Gastroesophageal sphincter (tissue), 4 donors: ENCODE measurements at regions not wholly inside any gene's neighbourhood (a gene's known extent, or its start where the extent isn't known, plus 50 kb on each side); places are given as distances from the start of the nearest gene placed in this dataset.

Source experiments
- ATAC-seq: fragments of 150-250 bp; one replicate; pipeline ENCODE4 v1.9.1; 2016; ENCODE audit warnings: mild to moderate bottlenecking, moderate library complexity
- H3K27ac ChIP-seq, 4 donors: fragments of 200-600 bp; sonication (generic) in 3 of 4; 1 replicate in 3 of 4; 2 replicates in 1 of 4; pipeline ENCODE4 v1.5.1; 2016 to 2019
- H3K27me3 ChIP-seq: fragments of 200-600 bp; sonication (generic); one replicate; pipeline ENCODE4 v1.5.1; 2019
- H3K36me3 ChIP-seq, 2 donors: fragments of 200-600 bp; sonication (generic); one replicate each; pipeline ENCODE4 v1.5.1; 2019; ENCODE audit warnings: control low read depth in 1 of 2
- H3K4me1 ChIP-seq, 3 donors: fragments of 200-600 bp; sonication (generic); 1 replicate in 2 of 3; 2 replicates in 1 of 3; pipeline ENCODE4 v1.5.1; 2016 to 2019; ENCODE audit warnings: control low read depth in 2 of 3
- H3K4me3 ChIP-seq, 2 donors: fragments of 200-600 bp; sonication (generic); one replicate each; pipeline ENCODE4 v1.5.1; 2019; ENCODE audit warnings: mild to moderate bottlenecking in 1 of 2, moderate library complexity in 1 of 2
- H3K9me3 ChIP-seq, 3 donors: fragments of 200-600 bp; sonication (generic); one replicate each; pipeline ENCODE4 v1.5.1; 2017 to 2019; ENCODE audit warnings: control low read depth in 2 of 3
- CTCF ChIP-seq, 4 experiments: fragments of 200-600 bp in 2 of 4; fragments of 450-650 bp in 2 of 4; sonication (generic) in 1 of 4; IDR thresholded peaks; one replicate each; pipeline ENCODE4 v1.5.1; 2017 to 2019; ENCODE audit warnings: antibody characterized with exemption in 4 of 4, mild to moderate bottlenecking in 2 of 4, moderate library complexity in 2 of 4
- EP300 ChIP-seq: sonication (generic); formaldehyde crosslinking; IDR thresholded peaks from one replicate; pipeline ENCODE4 v1.6.1; 2017; ENCODE audit warnings: antibody characterized with exemption, mild to moderate bottlenecking
- POLR2A ChIP-seq, 2 donors: fragments of 450-650 bp; IDR thresholded peaks; one replicate each; pipeline ENCODE4 v1.6.1; 2017; ENCODE audit warnings: antibody characterized with exemption in 2 of 2, mild to moderate bottlenecking in 2 of 2, moderate library complexity in 1 of 2
- POLR2AphosphoS5 ChIP-seq: sonication (generic); formaldehyde crosslinking; IDR thresholded peaks from one replicate; pipeline ENCODE4 v1.6.1; 2017; ENCODE audit warnings: antibody characterized with exemption
- WGBS, 2 donors: methylation state at CpG; one replicate each; pipeline ENCODE4 v1.1.5; 2018; ENCODE audit warnings: low coverage in 1 of 2; 5-methylcytosine and 5-hydroxymethylcytosine counted together

- 100% methylated on average over 2 of the region's 2 CpGs; no CpG with 5 or more reads in 1 of the 2 donors for WGBS, 2 donors
- H3K4me3 ChIP-seq, result no peak overlapping the region
- TF ChIP-seq CTCF (IDR thresholded peaks at IDR 0.05), result no peak
- TF ChIP-seq POLR2A (IDR thresholded peaks at IDR 0.05), result no peak
- no peak for TF ChIP-seq EP300
- TF ChIP-seq POLR2AphosphoS5, result no peak
- ATAC-seq, result no peak
- H3K9me3 ChIP-seq, result no peaks in the 10 kb centered on the region
- no peak overlapping the region for H3K27ac ChIP-seq
- H3K27me3 ChIP-seq, result no peaks in the 10 kb centered on the region
- H3K4me1 ChIP-seq, result no peaks in the 10 kb centered on the region
- H3K36me3 ChIP-seq, result no peaks in the 10 kb centered on the region
Observed at GRCh38 chr21:16568661-16569060, 838.9 kb downstream of the USP25 start.

GRCh38 chr21:16569679-16570078, 839.9 kb downstream of the USP25 start:
- H3K27me3 ChIP-seq, result no peaks in the 10 kb centered on the region
- no peaks in the 10 kb centered on the region for H3K9me3 ChIP-seq
- no peaks in the 10 kb centered on the region for H3K36me3 ChIP-seq
- H3K4me1 ChIP-seq, result no peaks in the 10 kb centered on the region
- ATAC-seq, result no peak
- TF ChIP-seq POLR2A (IDR thresholded peaks at IDR 0.05) (no peak), CTCF (IDR thresholded peaks at IDR 0.05) (no peak), POLR2AphosphoS5 (no peak), EP300 (no peak)
- WGBS, 2 donors, result 100% methylated on average over 1 of the region's 1 CpG
- no peak overlapping the region for H3K27ac ChIP-seq
- H3K4me3 ChIP-seq, result no peak overlapping the region

- no peaks in the 10 kb centered on the region for H3K4me1 ChIP-seq
- H3K9me3 ChIP-seq, result no peaks in the 10 kb centered on the region
- TF ChIP-seq POLR2AphosphoS5 (no peak), CTCF (IDR thresholded peaks at IDR 0.05) (no peak), POLR2A (IDR thresholded peaks at IDR 0.05) (no peak), EP300 (no peak)
- no peaks in the 10 kb centered on the region for H3K27me3 ChIP-seq
- 84 to 89% methylated on average over 4 of the region's 4 CpGs for WGBS, 2 donors
- no peaks in the 10 kb centered on the region for H3K36me3 ChIP-seq
- no peak overlapping the region for H3K27ac ChIP-seq
- H3K4me3 ChIP-seq, result no peak overlapping the region
- ATAC-seq, result no peak
Observed at GRCh38 chr21:16570171-16570570, 840.4 kb downstream of the USP25 start.

GRCh38 chr21:16570856-16571255, 841.1 kb downstream of the USP25 start:
- no peaks in the 10 kb centered on the region for H3K27me3 ChIP-seq
- no peak for ATAC-seq
- H3K27ac ChIP-seq, result no peak overlapping the region

More at GRCh38 chr21:16570856-16571255, 841.1 kb downstream of the USP25 start:
- 86 to 87% methylated on average over 3 of the region's 3 CpGs for WGBS, 2 donors
- Histone ChIP-seq H3K4me3 (no peak overlapping the region), H3K36me3 (no peaks in the 10 kb centered on the region), H3K4me1 (no peaks in the 10 kb centered on the region), H3K9me3 (no peaks in the 10 kb centered on the region)
- TF ChIP-seq EP300, result no peak
- no peak for TF ChIP-seq POLR2A (IDR thresholded peaks at IDR 0.05)
- TF ChIP-seq CTCF (IDR thresholded peaks at IDR 0.05), result no peak
- TF ChIP-seq POLR2AphosphoS5, result no peak
